ENCODE measurements at regions not wholly inside any gene's neighbourhood (a gene's known extent, or its start where the extent isn't known, plus 50 kb on each side); places are given as distances from the start of the nearest gene placed in this dataset.

- no peak for DNase-seq
Measured at GRCh38 chr2:48253301-48253700, 61.2 kb upstream of the FOXN2 start.

- DNase-seq: no peak
Measured at GRCh38 chr2:48254839-48255238, 59.6 kb upstream of the FOXN2 start.

- DNase-seq: no peak
Measured at GRCh38 chr2:48257456-48257855, 57.0 kb upstream of the FOXN2 start.

GRCh38 chr2:48258481-48259149 lies 55.9 kb upstream of the FOXN2 start:
- no peak for DNase-seq

- no peak for DNase-seq
Measured at GRCh38 chr2:48259811-48260210, 54.7 kb upstream of the FOXN2 start.

- DNase-seq: no peak
Measured at GRCh38 chr2:48264627-48265026, 49.9 kb upstream of the FOXN2 start.
